Sigmoid colon (tissue), 4 donors: ENCODE measurements at regions not wholly inside any gene's neighbourhood (a gene's known extent, or its start where the extent isn't known, plus 50 kb on each side); places are given as distances from the start of the nearest gene placed in this dataset.

ENCODE experiments used
- CTCF ChIP-seq, 4 experiments: fragments of 450-650 bp in 3 of 4; fragments of 200-600 bp in 1 of 4; IDR thresholded peaks; one replicate each; pipeline ENCODE4 v1.5.1; 2016 to 2019; ENCODE audit warnings: antibody characterized with exemption in 4 of 4, mild to moderate bottlenecking in 3 of 4, moderate library complexity in 2 of 4
- EP300 ChIP-seq, 4 donors: sonication (generic); formaldehyde crosslinking; IDR thresholded peaks; one replicate each; pipeline ENCODE4 v1.6.1; 2017; ENCODE audit warnings: antibody characterized with exemption in 4 of 4
- POLR2A ChIP-seq, 2 donors: fragments of 450-650 bp; IDR thresholded peaks; one replicate each; pipeline ENCODE4 v1.6.1; 2016; ENCODE audit warnings: antibody characterized with exemption in 2 of 2, mild to moderate bottlenecking in 2 of 2, moderate library complexity in 2 of 2
- POLR2AphosphoS5 ChIP-seq, 4 donors: sonication (generic); formaldehyde crosslinking; IDR thresholded peaks; one replicate each; pipeline ENCODE4 v1.6.1; 2017; ENCODE audit warnings: antibody characterized with exemption in 4 of 4

GRCh38 chr6:80956898-80957297 is 795.6 kb downstream of the TENT5A start:
- no peak for TF ChIP-seq POLR2A (IDR thresholded peaks at IDR 0.05)
- no peak for TF ChIP-seq CTCF (IDR thresholded peaks at IDR 0.05)
- TF ChIP-seq EP300 (IDR thresholded peaks at IDR 0.05), result no peak
- TF ChIP-seq POLR2AphosphoS5 (IDR thresholded peaks at IDR 0.05), result no peak
